ENCODE measurements at regions not wholly inside any gene's neighbourhood (a gene's known extent, or its start where the extent isn't known, plus 50 kb on each side); places are given as distances from the start of the nearest gene placed in this dataset.

GRCh38 chr10:57786850-57787750 is 480.6 kb downstream of the IPMK start:
- WGBS, 2 donors: 32 to 44% methylated on average over 6 of the region's 6 CpGs
- TF ChIP-seq POLR2AphosphoS5 (IDR thresholded peaks at IDR 0.05): no peak
- no peak for TF ChIP-seq CTCF (IDR thresholded peaks at IDR 0.05)
- TF ChIP-seq EP300 (IDR thresholded peaks at IDR 0.05): no peak
- TF ChIP-seq POLR2A (IDR thresholded peaks at IDR 0.05): no peak
- no peak overlapping the region for H3K4me3 ChIP-seq
- H3K27me3 ChIP-seq: no peaks in the 10 kb centered on the region
- no peak overlapping the region for H3K27ac ChIP-seq
- DNase-seq: no peak
- H3K9me3 ChIP-seq: no peaks in the 10 kb centered on the region
- no peaks in the 10 kb centered on the region for H3K36me3 ChIP-seq
- intact Hi-C loops (cut with DNase I): no loop called here
- no peaks in the 10 kb centered on the region for H3K4me1 ChIP-seq

DNA sequence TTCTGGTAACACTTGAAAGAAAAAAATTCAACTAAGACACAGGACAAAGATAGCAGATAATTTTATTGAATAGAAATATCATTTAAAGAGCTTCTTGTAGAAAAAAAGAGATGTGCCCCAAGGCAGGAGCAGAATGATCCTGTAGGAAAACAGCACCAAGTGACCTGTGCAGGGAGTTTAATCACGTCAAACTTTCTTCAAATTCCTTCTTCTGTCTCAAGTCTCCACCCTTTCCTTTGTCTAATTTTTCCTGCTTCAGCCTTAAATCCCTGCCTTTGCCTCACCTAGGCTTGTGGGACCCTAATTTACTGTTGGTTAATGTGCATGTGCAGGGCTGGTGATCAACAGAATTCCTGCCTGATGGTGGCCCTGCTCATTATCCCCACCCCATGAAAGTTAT is 481.4 kb downstream of the IPMK start:
- no peak for DNase-seq
- Histone ChIP-seq H3K27me3 (no peaks in the 10 kb centered on the region), H3K36me3 (no peaks in the 10 kb centered on the region), H3K27ac (no peak overlapping the region), H3K9me3 (no peaks in the 10 kb centered on the region), H3K4me3 (no peak overlapping the region), H3K4me1 (no peaks in the 10 kb centered on the region)
- 27 to 36% methylated on average over 1 of the region's 1 CpG for WGBS, 2 donors
- TF ChIP-seq CTCF (IDR thresholded peaks at IDR 0.05): no peak
- intact Hi-C loops (cut with DNase I): no loop called here

- Histone ChIP-seq H3K9me3 (no peaks in the 10 kb centered on the region), H3K36me3 (no peaks in the 10 kb centered on the region), H3K27ac (no peak overlapping the region), H3K4me1 (no peaks in the 10 kb centered on the region), H3K27me3 (no peaks in the 10 kb centered on the region), H3K4me3 (no peak overlapping the region)
- no peak for TF ChIP-seq POLR2A (IDR thresholded peaks at IDR 0.05)
- intact Hi-C loops (cut with DNase I): no loop called here
- WGBS, 2 donors: 91 to 93% methylated on average over 2 of the region's 2 CpGs
- DNase-seq: no peak
These were observed 482.1 kb downstream of the IPMK start for GRCh38 chr10:57785546-57785945.

GRCh38 chr10:57785068-57785467 is 482.6 kb downstream of the IPMK start:
- Histone ChIP-seq H3K36me3 (no peaks in the 10 kb centered on the region), H3K27me3 (no peaks in the 10 kb centered on the region), H3K4me3 (no peak overlapping the region), H3K9me3 (no peaks in the 10 kb centered on the region), H3K27ac (no peak overlapping the region), H3K4me1 (no peaks in the 10 kb centered on the region)
- DNase-seq: no peak
- 90 to 95% methylated on average over 3 of the region's 3 CpGs for WGBS, 2 donors
- intact Hi-C loops (cut with DNase I): no loop called here
- no peak for TF ChIP-seq POLR2AphosphoS5 (IDR thresholded peaks at IDR 0.05)
- no peak for TF ChIP-seq POLR2A (IDR thresholded peaks at IDR 0.05)
- no peak for TF ChIP-seq CTCF (IDR thresholded peaks at IDR 0.05)
- no peak for TF ChIP-seq EP300 (IDR thresholded peaks at IDR 0.05)

GRCh38 chr10:57776688-57777432 is 490.8 kb downstream of the IPMK start:
- intact Hi-C loops (cut with DNase I): no loop called here
- TF ChIP-seq POLR2A (IDR thresholded peaks at IDR 0.05): no peak
- TF ChIP-seq CTCF (IDR thresholded peaks at IDR 0.05): no peak
- TF ChIP-seq POLR2AphosphoS5 (IDR thresholded peaks at IDR 0.05): no peak
- no peak for TF ChIP-seq EP300 (IDR thresholded peaks at IDR 0.05)
- no peak overlapping the region for H3K4me3 ChIP-seq
- no peaks in the 10 kb centered on the region for H3K4me1 ChIP-seq
- H3K27ac ChIP-seq: no peak overlapping the region
- no peaks in the 10 kb centered on the region for H3K27me3 ChIP-seq
- H3K9me3 ChIP-seq: no peaks in the 10 kb centered on the region
- H3K36me3 ChIP-seq: no peaks in the 10 kb centered on the region
- 66 to 82% methylated on average over 5 of the region's 5 CpGs for WGBS, 2 donors
- no peak for DNase-seq

Data from sigmoid colon (tissue), 6 donors.